ENCODE measurements at regions not wholly inside any gene's neighbourhood (a gene's known extent, or its start where the extent isn't known, plus 50 kb on each side); places are given as distances from the start of the nearest gene placed in this dataset.

- Histone ChIP-seq H3K9me3 (ENCODE audit: severe bottlenecking) (no peaks in the 10 kb centered on the region), H3K27me3 (ENCODE audit: insufficient read depth, low read depth, severe bottlenecking) (no peaks in the 10 kb centered on the region), H3K4me3 (ENCODE audit: low read depth, low read length) (no peak overlapping the region), H3K27ac (no peak overlapping the region), H3K36me3 (no peaks in the 10 kb centered on the region)
- no peak for TF ChIP-seq CTCF (IDR thresholded peaks at IDR 0.05; ENCODE audit: low read depth, low read length)
- no peak for DNase-seq
These were observed 87.5 kb upstream of the CBLB start for GRCh38 chr3:105956306-105956705.

GRCh38 chr3:105957722-105958121 lies 88.9 kb upstream of the CBLB start:
- peak overlapping the region; percentile 56 for H3K27ac ChIP-seq
- no peaks in the 10 kb centered on the region for H3K27me3 ChIP-seq (ENCODE audit: insufficient read depth, low read depth, severe bottlenecking)
- no peaks in the 10 kb centered on the region for H3K36me3 ChIP-seq
- no peak for DNase-seq
- TF ChIP-seq CTCF (IDR thresholded peaks at IDR 0.05; ENCODE audit: low read depth, low read length) = no peak
- H3K9me3 ChIP-seq (ENCODE audit: severe bottlenecking) = no peaks in the 10 kb centered on the region
- H3K4me3 ChIP-seq (ENCODE audit: low read depth, low read length) = no peak overlapping the region

GRCh38 chr3:105958237-105959000 lies 89.6 kb upstream of the CBLB start:
- no peak for TF ChIP-seq CTCF (IDR thresholded peaks at IDR 0.05; ENCODE audit: low read depth, low read length)

GRCh38 chr3:105959851-105960250 lies 91.0 kb upstream of the CBLB start:
- DNase-seq = no peak
- Histone ChIP-seq H3K27ac (no peak overlapping the region), H3K27me3 (ENCODE audit: insufficient read depth, low read depth, severe bottlenecking) (no peaks in the 10 kb centered on the region), H3K36me3 (no peaks in the 10 kb centered on the region), H3K4me3 (ENCODE audit: low read depth, low read length) (no peak overlapping the region), H3K9me3 (ENCODE audit: severe bottlenecking) (no peaks in the 10 kb centered on the region)
- no peak for TF ChIP-seq CTCF (IDR thresholded peaks at IDR 0.05; ENCODE audit: low read depth, low read length)

More at GRCh38 chr3:105958237-105959000, 89.6 kb upstream of the CBLB start:
- peak; percentile 63 for DNase-seq
- no peak overlapping the region for H3K4me3 ChIP-seq (ENCODE audit: low read depth, low read length)
- H3K27me3 ChIP-seq (ENCODE audit: insufficient read depth, low read depth, severe bottlenecking) = no peaks in the 10 kb centered on the region
- H3K27ac ChIP-seq = peak overlapping the region; percentile 56
- H3K9me3 ChIP-seq (ENCODE audit: severe bottlenecking) = no peaks in the 10 kb centered on the region
- no peaks in the 10 kb centered on the region for H3K36me3 ChIP-seq

- no peaks in the 10 kb centered on the region for H3K27me3 ChIP-seq (ENCODE audit: insufficient read depth, low read depth, severe bottlenecking)
- no peak for TF ChIP-seq CTCF (IDR thresholded peaks at IDR 0.05; ENCODE audit: low read depth, low read length)
- no peaks in the 10 kb centered on the region for H3K9me3 ChIP-seq (ENCODE audit: severe bottlenecking)
- no peak overlapping the region for H3K27ac ChIP-seq
- peak; percentile 68 for DNase-seq
- H3K4me3 ChIP-seq (ENCODE audit: low read depth, low read length) = no peak overlapping the region
- no peaks in the 10 kb centered on the region for H3K36me3 ChIP-seq
These were observed 91.6 kb upstream of the CBLB start for GRCh38 chr3:105960381-105960780.

- DNase-seq = no peak
- Histone ChIP-seq H3K27me3 (ENCODE audit: insufficient read depth, low read depth, severe bottlenecking) (no peaks in the 10 kb centered on the region), H3K9me3 (ENCODE audit: severe bottlenecking) (no peaks in the 10 kb centered on the region), H3K27ac (no peak overlapping the region), H3K36me3 (no peaks in the 10 kb centered on the region), H3K4me3 (ENCODE audit: low read depth, low read length) (no peak overlapping the region)
- TF ChIP-seq CTCF (IDR thresholded peaks at IDR 0.05; ENCODE audit: low read depth, low read length) = no peak
These were observed 94.3 kb upstream of the CBLB start for GRCh38 chr3:105963161-105963560.
